ENCODE measurements at regions not wholly inside any gene's neighbourhood (a gene's known extent, or its start where the extent isn't known, plus 50 kb on each side); places are given as distances from the start of the nearest gene placed in this dataset.
"Not testable (repeated sequence)": the region's sequence is repeated elsewhere in the genome, so short reads cannot be mapped to it uniquely, and the experiment has no call there.

- H3K4me2 ChIP-seq = no peak overlapping the region
- DNase-seq (ENCODE audit: low spot score) (peak; percentile 82), ATAC-seq (peak; percentile 92)
- H3K36me3 Mint-ChIP-seq (ENCODE audit: low read depth) = no peaks in the 10 kb centered on the region
- H3K9me3 Mint-ChIP-seq = no peaks in the 10 kb centered on the region
- H3K27me3 Mint-ChIP-seq (ENCODE audit: insufficient read depth, low read depth, poor library complexity) = no peaks in the 10 kb centered on the region
- no peaks in the 10 kb centered on the region for H3F3A ChIP-seq (replicated peaks; ENCODE audit: low read depth)
- H3K4me3 Mint-ChIP-seq = no peak overlapping the region
- no peaks in the 10 kb centered on the region for H3K27me3 ChIP-seq (ENCODE audit: insufficient read depth)
- no peak overlapping the region for H2AFZ ChIP-seq
- H3K27ac Mint-ChIP-seq = no peak overlapping the region
- H3K4me1 ChIP-seq (ENCODE audit: insufficient read depth) = peaks cover 27% of the 10 kb centered on the region
- no peaks in the 10 kb centered on the region for H4K20me1 ChIP-seq (replicated peaks; ENCODE audit: insufficient read depth)
- no peaks in the 10 kb centered on the region for H3K9me2 ChIP-seq (ENCODE audit: insufficient read depth)
- no peak overlapping the region for H3K27ac ChIP-seq (ENCODE audit: low read depth)
- no peaks in the 10 kb centered on the region for H3K36me3 ChIP-seq (ENCODE audit: insufficient read depth)
- TF ChIP-seq, protein P1, sequence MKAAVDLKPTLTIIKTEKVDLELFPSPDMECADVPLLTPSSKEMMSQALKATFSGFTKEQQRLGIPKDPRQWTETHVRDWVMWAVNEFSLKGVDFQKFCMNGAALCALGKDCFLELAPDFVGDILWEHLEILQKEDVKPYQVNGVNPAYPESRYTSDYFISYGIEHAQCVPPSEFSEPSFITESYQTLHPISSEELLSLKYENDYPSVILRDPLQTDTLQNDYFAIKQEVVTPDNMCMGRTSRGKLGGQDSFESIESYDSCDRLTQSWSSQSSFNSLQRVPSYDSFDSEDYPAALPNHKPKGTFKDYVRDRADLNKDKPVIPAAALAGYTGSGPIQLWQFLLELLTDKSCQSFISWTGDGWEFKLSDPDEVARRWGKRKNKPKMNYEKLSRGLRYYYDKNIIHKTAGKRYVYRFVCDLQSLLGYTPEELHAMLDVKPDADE (IDR thresholded peaks at IDR 0.05) = no peak
- TF ChIP-seq CTCF (conservative IDR thresholded peaks at IDR 0.05; ENCODE audit: low read depth in 2 of 2) = peak; percentile 82 to 86
- peaks cover 37% of the 10 kb centered on the region for H3K4me1 Mint-ChIP-seq
- no peak overlapping the region for H3K4me3 ChIP-seq
- no peaks in the 10 kb centered on the region for H3K79me2 ChIP-seq (replicated peaks; ENCODE audit: insufficient read depth)
Observed at GRCh38 chr2:75403991-75404428, 156.7 kb downstream of the EVA1A start.

GRCh38 chr2:75396314-75396713 is 164.4 kb downstream of the EVA1A start:
- Mint-ChIP-seq H3K4me1 (peaks cover 1% of the 10 kb centered on the region; the same call in 2 of the 3 replicates), H3K36me3 (ENCODE audit: low read depth) (peaks cover 5% of the 10 kb centered on the region; the same call in 2 of the 3 replicates), H3K27me3 (ENCODE audit: insufficient read depth, low read depth, poor library complexity) (peaks cover 2% of the 10 kb centered on the region), H3K4me3 (no peak overlapping the region), H3K27ac (no peak overlapping the region), H3K9me3 (peaks cover 9% of the 10 kb centered on the region)
- TF ChIP-seq EZH2 (IDR thresholded peaks at IDR 0.05; ENCODE audit: low read depth, unreplicated experiment) (no peak), CREB1 (CRISPR knock-in tag; IDR thresholded peaks at IDR 0.05; ENCODE audit: low read depth) (no peak), ZNF331 (CRISPR knock-in tag; IDR thresholded peaks at IDR 0.05; ENCODE audit: low read depth) (no peak), STAT1 (IDR thresholded peaks at IDR 0.05; ENCODE audit: unreplicated experiment) (no peak), EZH2phosphoT487 (IDR thresholded peaks at IDR 0.05; ENCODE audit: unreplicated experiment) (no peak), REST (IDR thresholded peaks at IDR 0.05; ENCODE audit: unreplicated experiment) (no peak)
- TF ChIP-seq, protein P1 (IDR thresholded peaks at IDR 0.05) = no peak
- no peaks in the 10 kb centered on the region for H3K4me1 ChIP-seq (ENCODE audit: insufficient read depth)
- H2AFZ ChIP-seq = no peak overlapping the region
- H3K36me3 ChIP-seq (ENCODE audit: insufficient read depth) = no peaks in the 10 kb centered on the region
- H3K27ac ChIP-seq (ENCODE audit: low read depth) = no peak overlapping the region
- no peaks in the 10 kb centered on the region for H3K27me3 ChIP-seq (ENCODE audit: insufficient read depth)
- no peaks in the 10 kb centered on the region; the same call in 1 of the 2 replicates for H3K9me2 ChIP-seq (ENCODE audit: insufficient read depth)
- DNase-seq (ENCODE audit: low spot score) (no peak), ATAC-seq (no peak)
- H3K4me3 ChIP-seq = no peak overlapping the region
- H3K4me2 ChIP-seq = no peak overlapping the region
- H3F3A ChIP-seq (replicated peaks; ENCODE audit: low read depth) = no peaks in the 10 kb centered on the region
- H4K20me1 ChIP-seq (replicated peaks; ENCODE audit: insufficient read depth) = no peaks in the 10 kb centered on the region
- no peaks in the 10 kb centered on the region for H3K79me2 ChIP-seq (replicated peaks; ENCODE audit: insufficient read depth)

GRCh38 chr2:75394764-75395163 is 166.0 kb downstream of the EVA1A start:
- H3K27me3 Mint-ChIP-seq (ENCODE audit: insufficient read depth, low read depth, poor library complexity); H3K9me2 ChIP-seq (ENCODE audit: insufficient read depth); H3K4me1 ChIP-seq (ENCODE audit: insufficient read depth); H2AFZ ChIP-seq; H3K27ac ChIP-seq (ENCODE audit: low read depth); H3K4me2 ChIP-seq; H3K79me2 ChIP-seq (replicated peaks; ENCODE audit: insufficient read depth); H3K36me3 Mint-ChIP-seq (ENCODE audit: low read depth); H3K4me3 ChIP-seq; ATAC-seq; H4K20me1 ChIP-seq (replicated peaks; ENCODE audit: insufficient read depth); H3F3A ChIP-seq (replicated peaks; ENCODE audit: low read depth); H3K4me3 Mint-ChIP-seq; DNase-seq (ENCODE audit: low spot score); H3K9me3 Mint-ChIP-seq; H3K4me1 Mint-ChIP-seq; H3K27ac Mint-ChIP-seq; H3K27me3 ChIP-seq (ENCODE audit: insufficient read depth); H3K36me3 ChIP-seq (ENCODE audit: insufficient read depth): not testable (repeated sequence)

Data from GM23338 (cell line).